ENCODE measurements at regions not wholly inside any gene's neighbourhood (a gene's known extent, or its start where the extent isn't known, plus 50 kb on each side); places are given as distances from the start of the nearest gene placed in this dataset.
A peak's percentile ranks its signal among the peaks of the same experiment; 100 is the strongest.

DNA sequence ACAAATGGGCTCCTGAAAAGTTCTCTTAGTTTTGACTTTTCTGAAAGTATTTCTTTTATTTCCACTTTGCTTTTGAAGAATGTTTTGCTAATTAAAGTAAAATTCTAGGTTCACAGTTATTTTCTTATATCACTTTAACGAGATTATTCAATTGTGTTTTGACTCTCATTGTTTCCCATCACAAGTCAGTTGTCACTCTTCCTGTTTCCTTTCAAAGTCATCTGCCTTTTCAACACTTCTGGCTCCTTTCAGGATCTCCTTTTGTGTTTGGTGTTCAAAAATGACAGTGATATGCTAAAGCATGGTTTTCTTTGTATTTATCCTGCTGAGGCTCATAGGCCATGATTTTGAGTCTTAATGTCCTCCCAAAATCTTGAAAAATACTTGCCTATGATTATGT lies 235.4 kb upstream of the TAS2R1 start:
- no peaks in the 10 kb centered on the region for H3K27me3 ChIP-seq (ENCODE audit: control insufficient read depth, insufficient read depth, low read length)
- no peak for DNase-seq
- no peak overlapping the region for H3K4me3 ChIP-seq (ENCODE audit: insufficient read depth, low read depth, low read length)
- no peaks in the 10 kb centered on the region for H3K36me3 ChIP-seq (replicated peaks; ENCODE audit: control insufficient read depth, insufficient read depth, low read length)

DNA sequence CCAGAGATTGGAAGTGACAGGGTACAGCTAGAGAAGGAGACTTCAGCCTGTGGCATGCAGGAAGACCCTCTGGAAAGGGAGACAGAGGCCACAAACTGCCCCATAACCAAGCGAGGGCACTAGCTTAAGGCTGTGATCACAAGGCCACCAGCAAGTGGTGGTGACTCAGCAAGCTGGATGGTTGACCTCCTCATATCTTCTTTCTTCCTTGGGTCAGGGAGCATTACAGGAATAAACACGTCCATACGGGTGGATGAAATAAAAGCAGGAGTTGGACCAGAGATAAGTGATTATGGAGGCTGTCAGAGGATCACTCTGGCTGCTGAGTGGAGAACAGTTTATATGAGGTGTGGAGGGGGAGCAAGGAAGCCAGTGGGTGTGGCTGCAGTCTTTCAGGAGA lies 234.6 kb upstream of the TAS2R1 start:
- H3K27me3 ChIP-seq (ENCODE audit: control insufficient read depth, insufficient read depth, low read length) = no peaks in the 10 kb centered on the region
- H3K36me3 ChIP-seq (replicated peaks; ENCODE audit: control insufficient read depth, insufficient read depth, low read length) = no peaks in the 10 kb centered on the region
- H3K4me3 ChIP-seq (ENCODE audit: insufficient read depth, low read depth, low read length) = no peak overlapping the region
- DNase-seq = no peak

DNA sequence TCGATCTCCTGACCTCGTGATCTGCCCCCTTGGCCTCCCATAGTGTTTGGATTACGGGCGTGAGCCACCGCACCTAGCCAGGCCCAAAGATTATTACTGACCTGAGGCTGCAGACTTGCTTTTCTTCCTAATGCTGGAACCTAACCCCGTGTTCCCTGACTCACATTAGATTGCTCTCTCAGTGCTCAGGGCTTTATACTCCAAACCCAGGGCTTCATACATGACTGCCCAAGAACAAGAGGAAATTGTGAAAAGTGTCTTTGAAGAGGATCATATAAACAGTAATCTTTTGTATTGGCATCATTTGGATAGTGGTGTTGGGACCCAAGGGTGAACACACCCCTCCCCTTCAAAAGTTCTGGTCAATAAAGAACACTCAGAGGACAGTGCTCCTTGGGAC lies 233.3 kb upstream of the TAS2R1 start:
- no peaks in the 10 kb centered on the region for H3K36me3 ChIP-seq (replicated peaks; ENCODE audit: control insufficient read depth, insufficient read depth, low read length)
- DNase-seq = no peak
- H3K27me3 ChIP-seq (ENCODE audit: control insufficient read depth, insufficient read depth, low read length) = no peaks in the 10 kb centered on the region
- H3K4me3 ChIP-seq (ENCODE audit: insufficient read depth, low read depth, low read length) = no peak overlapping the region

DNA sequence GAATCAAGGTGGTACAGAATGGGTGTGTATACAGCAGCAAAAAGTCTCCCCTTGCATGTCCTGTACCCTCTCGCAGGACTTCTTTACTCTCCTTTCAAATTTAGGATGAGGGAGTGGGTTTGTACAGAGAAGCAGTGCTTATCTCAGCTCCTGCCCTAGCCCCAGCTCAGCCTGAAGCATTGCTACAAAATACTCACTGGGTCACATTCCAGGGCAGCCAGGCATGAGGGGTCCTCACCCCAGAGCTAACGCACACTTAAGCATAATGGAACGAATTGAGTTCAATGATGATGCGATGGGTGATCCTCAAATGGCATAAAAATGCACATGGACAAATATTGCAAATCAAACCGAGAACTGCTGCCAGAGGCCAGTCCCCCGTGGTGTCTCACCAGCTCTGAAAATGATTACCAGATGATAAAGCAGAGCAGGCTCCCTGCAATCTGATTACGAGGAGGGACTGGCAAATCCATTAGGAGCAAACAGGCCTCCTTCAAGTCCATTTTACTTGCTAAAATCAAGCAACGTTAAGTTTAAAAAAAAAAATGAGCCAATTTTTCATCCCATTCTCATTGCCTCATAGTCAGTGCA lies 231.6 kb upstream of the TAS2R1 start:
- no peak overlapping the region for H3K4me3 ChIP-seq (ENCODE audit: insufficient read depth, low read depth, low read length)
- DNase-seq = no peak
- H3K36me3 ChIP-seq (replicated peaks; ENCODE audit: control insufficient read depth, insufficient read depth, low read length) = no peaks in the 10 kb centered on the region
- no peaks in the 10 kb centered on the region for H3K27me3 ChIP-seq (ENCODE audit: control insufficient read depth, insufficient read depth, low read length)

DNA sequence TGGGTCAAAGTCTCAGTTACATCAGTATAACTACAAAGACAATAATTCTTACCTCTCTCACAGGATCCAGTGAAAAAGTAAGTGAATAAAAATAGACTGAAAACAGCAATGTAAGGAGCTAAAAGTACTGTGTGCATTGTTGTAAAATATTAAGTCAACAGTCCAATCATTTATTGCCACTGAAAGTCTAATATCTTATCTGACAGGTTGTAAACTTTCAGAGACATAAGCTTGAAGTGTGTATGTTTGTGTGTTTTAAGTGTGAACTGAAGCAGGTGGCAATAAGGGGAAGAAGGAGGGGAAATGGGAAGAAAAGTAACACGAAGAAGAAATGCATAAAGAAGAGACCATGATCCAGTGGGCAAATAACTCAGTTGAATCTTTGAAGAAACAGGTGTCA lies 229.7 kb upstream of the TAS2R1 start:
- Histone ChIP-seq H3K4me3 (ENCODE audit: insufficient read depth, low read depth, low read length) (no peak overlapping the region), H3K27me3 (ENCODE audit: control insufficient read depth, insufficient read depth, low read length) (no peaks in the 10 kb centered on the region)
- no peak for DNase-seq

DNA sequence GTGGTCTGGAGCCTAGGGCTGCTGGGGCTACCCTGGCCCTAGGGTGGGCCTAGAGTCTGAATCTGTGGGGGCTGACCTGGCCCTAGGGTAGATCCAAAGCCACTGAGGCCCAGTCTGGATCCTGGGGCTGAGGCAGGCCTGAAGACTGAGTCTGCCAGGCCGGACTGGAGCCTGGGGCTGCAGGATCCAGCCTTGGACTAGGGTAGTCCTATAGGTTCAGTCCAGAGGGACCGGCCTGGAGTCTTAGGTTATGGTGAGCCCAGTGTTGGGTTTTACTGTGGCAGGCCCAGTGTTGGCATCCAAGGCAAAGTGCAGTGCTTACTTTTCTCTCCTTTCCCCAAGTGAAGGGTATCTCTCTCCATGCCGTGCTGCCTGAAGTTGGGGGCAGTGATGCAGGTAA lies 227.9 kb upstream of the TAS2R1 start:
- H3K4me3 ChIP-seq (ENCODE audit: insufficient read depth, low read depth, low read length) = no peak overlapping the region
- H3K27me3 ChIP-seq (ENCODE audit: control insufficient read depth, insufficient read depth, low read length) = no peaks in the 10 kb centered on the region
- H3K36me3 ChIP-seq (replicated peaks; ENCODE audit: control insufficient read depth, insufficient read depth, low read length) = no peaks in the 10 kb centered on the region
- DNase-seq = no peak

More for the DNA sequence above, 229.7 kb upstream of the TAS2R1 start:
- no peaks in the 10 kb centered on the region for H3K36me3 ChIP-seq (replicated peaks; ENCODE audit: control insufficient read depth, insufficient read depth, low read length)

DNA sequence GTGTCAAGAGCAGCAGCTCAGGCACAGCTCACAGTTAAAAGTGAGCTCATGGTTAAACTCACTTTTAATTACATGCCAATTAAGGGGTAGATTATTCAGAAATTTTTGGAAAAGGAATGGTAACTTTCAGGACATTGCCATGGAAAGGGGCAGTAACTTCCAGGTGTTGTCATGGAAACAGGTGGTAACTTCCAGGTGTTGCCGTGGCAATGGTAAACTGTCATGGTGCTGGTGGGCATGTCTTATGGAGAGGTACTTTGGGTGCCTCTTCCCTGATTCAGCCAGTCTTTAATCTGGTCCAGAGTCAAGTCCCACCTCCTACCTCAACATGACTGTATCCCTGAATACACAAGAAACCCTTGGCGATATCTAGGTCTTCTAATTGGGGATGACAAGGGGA lies 223.2 kb upstream of the TAS2R1 start:
- H3K36me3 ChIP-seq (replicated peaks; ENCODE audit: control insufficient read depth, insufficient read depth, low read length) = no peaks in the 10 kb centered on the region

DNA sequence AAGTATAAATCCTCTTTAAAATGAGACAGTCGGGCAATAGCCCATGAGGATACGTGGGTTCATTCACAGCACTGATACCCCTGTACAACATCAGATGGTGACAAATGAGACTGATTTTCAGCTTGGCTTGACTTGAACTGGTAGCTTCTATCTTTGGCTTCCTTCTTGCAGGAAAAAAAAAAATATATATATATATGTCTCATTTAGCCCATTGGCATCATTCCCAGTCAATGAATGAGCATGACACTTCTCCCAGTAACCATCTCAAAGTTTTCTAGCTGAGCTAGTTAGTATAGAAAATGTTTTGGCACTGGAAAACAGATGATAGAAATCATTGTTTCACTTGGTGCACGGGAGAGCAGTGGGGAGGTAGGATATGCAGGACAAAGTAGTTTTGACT lies 222.5 kb upstream of the TAS2R1 start:
- Histone ChIP-seq H3K4me3 (ENCODE audit: insufficient read depth, low read depth, low read length) (no peak overlapping the region), H3K36me3 (replicated peaks; ENCODE audit: control insufficient read depth, insufficient read depth, low read length) (no peaks in the 10 kb centered on the region), H3K27me3 (ENCODE audit: control insufficient read depth, insufficient read depth, low read length) (no peaks in the 10 kb centered on the region)
- no peak for DNase-seq

More for the DNA sequence above, 223.2 kb upstream of the TAS2R1 start:
- DNase-seq = no peak
- Histone ChIP-seq H3K4me3 (ENCODE audit: insufficient read depth, low read depth, low read length) (no peak overlapping the region), H3K27me3 (ENCODE audit: control insufficient read depth, insufficient read depth, low read length) (no peaks in the 10 kb centered on the region)

DNA sequence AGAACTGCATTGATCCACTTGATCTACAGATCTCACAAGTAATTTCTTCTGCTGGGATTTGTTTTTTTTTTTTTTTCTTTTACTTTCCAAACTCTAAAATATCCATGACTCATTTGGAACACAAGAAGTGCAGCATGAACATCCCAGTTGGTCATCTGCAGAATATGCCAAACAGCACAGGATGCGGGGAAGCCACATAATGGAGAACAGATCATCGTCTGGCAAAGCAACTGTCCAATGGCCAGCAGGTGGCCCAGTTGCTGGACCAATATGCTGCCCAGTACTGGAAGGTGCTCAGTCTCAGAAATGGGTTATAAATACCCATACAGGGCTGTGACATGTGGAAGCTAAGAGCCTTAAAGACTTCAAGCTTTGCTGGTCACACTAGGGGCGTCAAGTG lies 221.3 kb upstream of the TAS2R1 start:
- Histone ChIP-seq H3K27me3 (ENCODE audit: control insufficient read depth, insufficient read depth, low read length) (no peaks in the 10 kb centered on the region), H3K4me3 (ENCODE audit: insufficient read depth, low read depth, low read length) (no peak overlapping the region), H3K36me3 (replicated peaks; ENCODE audit: control insufficient read depth, insufficient read depth, low read length) (no peaks in the 10 kb centered on the region)
- DNase-seq = no peak

DNA sequence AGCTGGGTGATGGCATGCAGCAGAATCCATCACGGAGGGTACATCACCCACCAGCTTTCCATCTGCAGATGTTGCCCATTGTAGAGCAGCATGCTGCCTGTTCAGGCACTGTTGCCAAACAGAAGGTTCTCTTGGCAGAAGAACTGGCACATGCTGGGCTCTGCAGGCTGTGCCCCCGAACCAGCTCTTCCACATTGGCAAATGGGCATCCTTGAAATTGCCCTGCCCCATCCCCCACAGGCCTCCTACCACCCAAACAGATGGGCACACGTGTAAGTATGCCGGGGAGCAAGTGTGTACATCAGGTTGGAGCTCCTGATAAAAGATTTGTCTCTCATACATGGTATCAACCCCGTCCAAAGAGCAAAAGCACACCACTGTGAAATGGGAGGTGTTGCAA lies 220.3 kb upstream of the TAS2R1 start:
- Histone ChIP-seq H3K27me3 (ENCODE audit: control insufficient read depth, insufficient read depth, low read length) (no peaks in the 10 kb centered on the region), H3K4me3 (ENCODE audit: insufficient read depth, low read depth, low read length) (no peak overlapping the region), H3K36me3 (replicated peaks; ENCODE audit: control insufficient read depth, insufficient read depth, low read length) (no peaks in the 10 kb centered on the region)
- no peak for DNase-seq

DNA sequence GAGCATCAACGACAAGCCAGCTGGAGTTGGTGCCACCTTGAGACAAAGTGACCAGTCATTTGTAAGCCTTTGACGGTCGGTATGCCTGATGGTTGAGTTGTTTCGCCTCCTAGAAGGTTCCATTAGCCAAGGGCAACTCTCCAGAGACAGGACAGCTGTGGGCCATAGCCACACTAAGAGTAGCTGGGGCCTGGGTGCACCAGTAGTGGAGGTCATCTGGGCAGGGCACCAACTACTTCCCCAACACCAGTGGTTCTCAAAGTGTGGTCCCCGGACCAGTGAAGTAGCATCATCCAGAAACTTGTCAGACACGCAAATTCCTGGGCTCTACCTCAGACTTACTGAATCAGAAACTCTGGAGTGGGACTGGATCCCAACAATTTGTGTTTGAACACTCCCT lies 217.5 kb upstream of the TAS2R1 start:
- H3K4me3 ChIP-seq (ENCODE audit: insufficient read depth, low read depth, low read length) = no peak overlapping the region
- H3K36me3 ChIP-seq (replicated peaks; ENCODE audit: control insufficient read depth, insufficient read depth, low read length) = no peaks in the 10 kb centered on the region
- no peak for DNase-seq
- no peaks in the 10 kb centered on the region for H3K27me3 ChIP-seq (ENCODE audit: control insufficient read depth, insufficient read depth, low read length)

DNA sequence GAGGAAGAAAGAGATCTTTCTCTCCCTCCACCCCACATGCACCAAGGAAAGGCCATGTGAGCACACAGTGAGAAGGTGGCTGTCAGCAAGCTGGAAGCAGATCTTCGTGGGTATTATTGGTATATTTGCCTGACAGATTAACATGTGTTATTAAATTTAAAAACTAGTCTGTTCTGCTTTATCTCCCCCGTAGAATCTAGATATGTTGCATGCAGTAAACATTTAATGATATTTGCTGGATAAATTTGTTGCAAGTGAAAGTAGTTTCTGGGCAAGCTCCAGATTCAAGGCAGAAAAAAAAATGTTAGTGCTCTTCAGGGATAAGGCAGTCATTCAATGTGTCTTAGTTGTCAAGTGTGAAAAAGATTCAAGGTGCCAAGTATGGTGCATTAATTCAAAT lies 215.0 kb upstream of the TAS2R1 start:
- no peak overlapping the region for H3K4me3 ChIP-seq (ENCODE audit: insufficient read depth, low read depth, low read length)
- H3K36me3 ChIP-seq (replicated peaks; ENCODE audit: control insufficient read depth, insufficient read depth, low read length) = no peaks in the 10 kb centered on the region
- DNase-seq = no peak
- no peaks in the 10 kb centered on the region for H3K27me3 ChIP-seq (ENCODE audit: control insufficient read depth, insufficient read depth, low read length)

DNA sequence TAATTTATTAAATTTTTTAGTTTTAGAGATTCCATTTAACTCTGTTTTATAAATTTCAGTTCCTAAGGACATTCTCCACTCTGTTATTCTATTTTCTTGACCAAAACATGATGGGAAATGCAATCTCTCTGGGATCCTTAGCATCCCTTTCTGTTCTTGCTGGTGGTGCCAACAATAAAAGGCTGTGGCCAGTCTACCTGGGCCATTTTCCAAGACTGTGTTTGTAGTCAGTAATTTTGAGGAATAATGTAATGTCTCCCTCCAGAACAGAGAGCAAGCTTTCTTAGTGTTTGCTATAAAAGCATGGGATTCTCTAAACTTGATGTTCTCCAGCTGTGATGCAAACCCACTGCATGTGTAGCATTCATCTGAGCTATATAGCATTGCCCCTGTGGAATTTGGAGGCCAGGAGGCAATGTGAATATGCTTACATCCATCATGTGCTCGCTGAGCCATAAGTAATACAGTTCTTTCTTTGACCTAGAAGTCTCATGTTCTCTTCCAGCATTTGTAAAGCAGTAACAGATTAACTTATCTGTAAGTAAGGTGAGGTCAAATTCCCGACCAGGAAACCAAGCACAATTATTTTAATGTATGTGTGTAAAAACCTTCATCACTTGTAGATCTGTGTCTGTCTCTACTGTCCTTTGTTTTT lies 211.5 kb upstream of the TAS2R1 start:
- Histone ChIP-seq H3K36me3 (replicated peaks; ENCODE audit: control insufficient read depth, insufficient read depth, low read length) (no peaks in the 10 kb centered on the region), H3K27me3 (ENCODE audit: control insufficient read depth, insufficient read depth, low read length) (no peaks in the 10 kb centered on the region), H3K4me3 (ENCODE audit: insufficient read depth, low read depth, low read length) (no peak overlapping the region)
- DNase-seq = no peak

DNA sequence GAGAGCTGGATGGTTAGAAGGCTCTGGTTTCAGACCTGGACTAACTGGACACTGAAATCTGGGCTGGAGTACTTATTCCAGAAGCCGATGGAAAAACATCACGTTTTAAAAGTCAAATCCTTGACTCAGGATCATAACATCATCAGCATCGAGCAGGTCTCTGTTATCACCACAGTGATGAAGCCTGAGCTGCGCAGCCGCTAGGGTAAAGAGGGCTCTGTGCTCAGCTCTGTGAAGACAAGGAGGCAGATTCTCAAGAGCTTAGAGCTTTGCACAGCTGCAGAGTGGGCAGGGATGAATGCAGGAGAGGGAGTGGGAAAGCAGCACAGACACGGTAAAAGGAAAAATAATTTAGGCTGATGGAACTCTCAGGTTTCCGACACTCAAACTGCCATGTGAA lies 208.8 kb upstream of the TAS2R1 start:
- H3K4me3 ChIP-seq (ENCODE audit: insufficient read depth, low read depth, low read length) = no peak overlapping the region
- no peak for DNase-seq
- no peaks in the 10 kb centered on the region for H3K36me3 ChIP-seq (replicated peaks; ENCODE audit: control insufficient read depth, insufficient read depth, low read length)
- no peaks in the 10 kb centered on the region for H3K27me3 ChIP-seq (ENCODE audit: control insufficient read depth, insufficient read depth, low read length)

DNA sequence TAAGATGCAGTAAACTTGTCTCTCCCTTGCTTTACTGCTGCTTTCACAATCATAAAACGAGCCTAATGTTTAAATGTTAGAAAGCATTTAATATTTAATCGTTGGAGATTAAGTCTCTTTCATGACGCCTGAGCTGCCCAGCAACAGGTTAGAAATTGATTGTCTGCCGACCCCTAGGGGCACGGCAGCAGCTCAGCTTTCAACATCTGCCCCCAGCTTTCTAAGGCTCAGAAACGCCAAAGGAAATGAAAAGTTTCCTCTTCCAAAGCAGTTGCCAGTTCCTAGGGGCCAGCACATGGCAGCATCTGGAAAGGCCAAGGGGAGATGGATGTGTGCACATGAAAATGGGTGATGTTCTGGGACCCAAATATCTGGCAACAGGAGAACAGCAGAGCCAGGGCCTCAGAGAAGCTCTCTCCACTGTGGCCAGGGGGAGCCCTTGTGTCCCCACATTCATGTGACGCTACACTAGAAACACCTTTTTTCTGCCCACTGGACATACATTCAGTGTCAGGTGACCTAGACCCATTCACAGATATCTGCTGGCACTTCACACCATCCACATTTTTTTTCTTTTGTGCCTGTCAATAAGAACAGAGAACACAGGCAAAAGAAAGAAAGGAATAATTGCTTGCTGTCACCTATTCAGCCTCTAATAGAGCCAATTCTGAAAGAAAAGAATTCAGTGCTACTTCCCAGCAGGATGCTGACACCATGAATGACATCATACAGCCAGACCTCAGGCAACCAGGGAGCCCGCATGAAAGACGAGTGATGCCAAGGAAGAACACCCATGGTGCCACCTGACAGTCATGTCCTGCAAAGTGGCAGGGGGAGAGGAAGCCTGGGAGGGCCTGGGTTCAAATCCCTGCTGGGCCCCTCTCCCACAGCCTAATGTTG lies 205.0 kb upstream of the TAS2R1 start:
- DNase-seq = peak; percentile 14
- no peak overlapping the region for H3K4me3 ChIP-seq (ENCODE audit: insufficient read depth, low read depth, low read length)
- H3K27me3 ChIP-seq (ENCODE audit: control insufficient read depth, insufficient read depth, low read length) = no peaks in the 10 kb centered on the region
- no peaks in the 10 kb centered on the region for H3K36me3 ChIP-seq (replicated peaks; ENCODE audit: control insufficient read depth, insufficient read depth, low read length)

Measured in H7 (cell line).